ENCODE measurements at regions not wholly inside any gene's neighbourhood (a gene's known extent, or its start where the extent isn't known, plus 50 kb on each side); places are given as distances from the start of the nearest gene placed in this dataset.

- CTCF ChIA-PET (ENCODE audit: low intra/inter-chr PET ratio, low total read pairs): no interaction called here
- FAIRE-seq (no peak), DNase-seq (ENCODE audit: low spot score) (no peak), ATAC-seq (no peak)
- H3K9me3 ChIP-seq (ENCODE audit: low read length): no peaks in the 10 kb centered on the region
- no peaks in the 10 kb centered on the region for H3K36me3 ChIP-seq (replicated peaks in 1 of 2; ENCODE audit: control insufficient read depth in 1 of 2, insufficient read depth in 2 of 2, low read length in 2 of 2)
- H3K4me1 ChIP-seq (ENCODE audit: insufficient read depth, low read length): no peaks in the 10 kb centered on the region
- H2AFZ ChIP-seq (ENCODE audit: low read length): no peak overlapping the region
- no TSS peak for BruUV-seq (replicated peaks)
- no peak overlapping the region for H3K9ac ChIP-seq (ENCODE audit: insufficient read depth, low read depth, low read length)
- H4K20me1 ChIP-seq (ENCODE audit: insufficient read depth, low read length): no peaks in the 10 kb centered on the region
- no peaks in the 10 kb centered on the region for H3K79me2 ChIP-seq (ENCODE audit: insufficient read depth, low read length)
- WGBS (ENCODE audit: low lambda C conversion rate): no CpG with 5 or more reads among the region's 3 CpGs
- H3K27ac ChIP-seq (ENCODE audit: extremely low read length, insufficient read depth, low read length): no peak overlapping the region
- no peaks in the 10 kb centered on the region for H3K27me3 ChIP-seq (ENCODE audit: control insufficient read depth in 1 of 2, insufficient read depth in 2 of 2, low read length in 2 of 2)
- H3K4me3 ChIP-seq (replicated peaks in 1 of 3; ENCODE audit: insufficient read depth in 1 of 3, low read depth in 2 of 3, low read length in 3 of 3): no peak overlapping the region
- no peak overlapping the region for H3K4me2 ChIP-seq (ENCODE audit: low read depth, low read length)
- POLR2A ChIA-PET: no interaction called here
- intact Hi-C loops (cut with micrococcal nuclease; ENCODE audit: unreplicated experiment): no loop called here
- in situ Hi-C loops (cut with HindIII; ENCODE audit: extremely low pct_ligation_motif_present, low pct_unique_long_range_greater_than_20kb): no loop called here
- TF ChIP-seq NFYB (CRISPR knock-in tag; IDR thresholded peaks at IDR 0.05) (no peak), MLX (CRISPR knock-in tag; IDR thresholded peaks at IDR 0.05) (no peak), ZNF10 (CRISPR knock-in tag; IDR thresholded peaks at IDR 0.05; ENCODE audit: borderline replicate concordance, low read depth) (no peak), ZNF674 (CRISPR knock-in tag; IDR thresholded peaks at IDR 0.05; ENCODE audit: low read depth) (no peak), RBFOX2 (IDR thresholded peaks at IDR 0.05; ENCODE audit: low read depth, low read length) (no peak), ZFP90 (CRISPR knock-in tag; IDR thresholded peaks at IDR 0.05; ENCODE audit: borderline replicate concordance) (no peak), ZNF878 (CRISPR knock-in tag; IDR thresholded peaks at IDR 0.05) (no peak), CENPX (CRISPR knock-in tag; IDR thresholded peaks at IDR 0.05) (no peak), ZNF670 (CRISPR knock-in tag; IDR thresholded peaks at IDR 0.05; ENCODE audit: borderline replicate concordance) (no peak), ZNF782 (CRISPR knock-in tag; IDR thresholded peaks at IDR 0.05; ENCODE audit: borderline replicate concordance) (no peak), ZNF772 (CRISPR knock-in tag; IDR thresholded peaks at IDR 0.05) (no peak), MXI1 (IDR thresholded peaks at IDR 0.05; ENCODE audit: borderline replicate concordance, low read depth, low read length) (no peak), ZNF503 (CRISPR knock-in tag; IDR thresholded peaks at IDR 0.05) (no peak), CHD4 (IDR thresholded peaks at IDR 0.05; ENCODE audit: borderline replicate concordance, low read length) (no peak), THAP9 (CRISPR knock-in tag; IDR thresholded peaks at IDR 0.05; ENCODE audit: borderline replicate concordance) (no peak), ZNF543 (CRISPR knock-in tag; IDR thresholded peaks at IDR 0.05) (no peak), SMYD3 (CRISPR knock-in tag; IDR thresholded peaks at IDR 0.05) (no peak), ZSCAN5A (CRISPR knock-in tag; IDR thresholded peaks at IDR 0.05; ENCODE audit: borderline replicate concordance) (no peak), GTF3A (CRISPR knock-in tag; conservative IDR thresholded peaks at IDR 0.05) (no peak)
Measured at GRCh38 chr10:57096044-57096443, 735.0 kb upstream of the ZWINT start.

Measured in HepG2 (cell line).